ENCODE measurements at regions not wholly inside any gene's neighbourhood (a gene's known extent, or its start where the extent isn't known, plus 50 kb on each side); places are given as distances from the start of the nearest gene placed in this dataset.

DNA sequence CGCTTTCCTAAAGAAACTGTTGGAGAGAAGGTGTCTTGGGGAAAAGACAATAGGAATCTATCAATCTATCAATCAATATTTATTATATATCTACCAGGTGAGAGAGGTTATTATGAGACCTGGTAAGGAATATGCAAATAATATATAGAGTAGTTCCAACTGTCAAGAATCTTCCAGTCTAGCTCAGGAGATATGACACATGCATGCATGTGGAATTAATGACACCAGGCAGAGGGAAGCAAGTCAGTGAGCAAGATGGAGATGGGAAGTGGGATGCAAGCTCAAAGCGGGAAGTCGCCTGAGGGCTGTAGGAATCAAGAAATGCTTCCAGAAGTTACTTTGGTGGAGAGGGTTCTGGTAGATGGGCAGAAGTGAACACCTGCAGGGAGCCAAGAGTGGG lies 187.4 kb upstream of the NRP1 start:
- peaks cover 0 to 2% (median 0%) of the 10 kb centered on the region in 3 donors for H3K9me3 Mint-ChIP-seq
- no peaks in the 10 kb centered on the region for H3K36me3 Mint-ChIP-seq
- H3K27me3 Mint-ChIP-seq = peaks cover 3% of the 10 kb centered on the region
- H3K4me3 Mint-ChIP-seq = peak overlapping the region in 1 of 4 donors; percentile 1
- peaks cover 0 to 2% (median 0%) of the 10 kb centered on the region in 3 donors for H3K4me1 Mint-ChIP-seq
- H3K27ac Mint-ChIP-seq = no peak overlapping the region

DNA sequence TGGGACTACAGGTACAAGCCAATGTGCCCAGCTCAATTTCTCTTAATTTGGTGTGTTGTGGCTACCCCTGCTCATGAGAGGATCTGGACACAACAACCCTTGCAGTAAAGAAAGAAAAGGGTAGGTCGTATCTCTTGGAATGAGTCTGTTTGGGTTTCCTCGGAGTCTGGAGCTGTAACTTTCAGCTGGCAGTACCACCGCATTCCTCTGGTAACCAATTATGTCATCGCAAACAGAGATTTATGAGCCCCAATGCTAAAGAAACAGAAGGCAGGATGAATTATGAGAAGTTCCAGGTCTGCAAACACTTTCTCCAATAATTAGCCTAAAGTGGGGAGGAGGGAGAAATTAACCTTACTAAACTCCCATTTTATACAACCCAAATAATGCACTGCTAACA lies 186.6 kb upstream of the NRP1 start:
- peaks cover 3% of the 10 kb centered on the region for H3K27me3 Mint-ChIP-seq
- H3K4me3 Mint-ChIP-seq = no peak overlapping the region
- H3K4me1 Mint-ChIP-seq = peaks cover 0 to 2% (median 0%) of the 10 kb centered on the region in 3 donors
- H3K36me3 Mint-ChIP-seq = no peaks in the 10 kb centered on the region
- H3K27ac Mint-ChIP-seq = no peak overlapping the region
- H3K9me3 Mint-ChIP-seq = peaks cover 0 to 4% (median 0%) of the 10 kb centered on the region in 3 donors

DNA sequence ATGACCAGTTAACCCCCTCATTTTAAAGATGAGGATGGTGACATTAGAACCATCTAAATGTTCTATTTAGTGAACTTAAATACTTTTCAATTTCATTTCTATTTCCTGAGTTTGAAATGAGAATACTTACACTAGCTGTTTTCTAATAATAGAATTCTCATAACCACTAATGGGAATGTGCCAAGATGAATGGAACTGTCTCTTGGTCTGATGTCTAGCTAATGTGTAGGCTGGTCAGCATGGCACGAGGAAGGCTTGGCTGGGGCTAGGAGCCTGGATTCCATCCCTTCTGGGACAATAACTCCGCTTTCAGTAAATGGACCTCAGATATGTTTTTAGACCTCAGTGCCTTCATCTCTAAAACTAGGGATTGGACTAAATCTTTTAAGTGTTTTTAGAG lies 185.8 kb upstream of the NRP1 start:
- peaks cover 3% of the 10 kb centered on the region for H3K27me3 Mint-ChIP-seq
- no peak overlapping the region for H3K4me3 Mint-ChIP-seq
- peaks cover 0 to 2% (median 0%) of the 10 kb centered on the region in 3 donors for H3K4me1 Mint-ChIP-seq
- H3K36me3 Mint-ChIP-seq = no peaks in the 10 kb centered on the region
- H3K9me3 Mint-ChIP-seq = peaks cover 0 to 4% (median 0%) of the 10 kb centered on the region in 3 donors
- H3K27ac Mint-ChIP-seq = no peak overlapping the region

DNA sequence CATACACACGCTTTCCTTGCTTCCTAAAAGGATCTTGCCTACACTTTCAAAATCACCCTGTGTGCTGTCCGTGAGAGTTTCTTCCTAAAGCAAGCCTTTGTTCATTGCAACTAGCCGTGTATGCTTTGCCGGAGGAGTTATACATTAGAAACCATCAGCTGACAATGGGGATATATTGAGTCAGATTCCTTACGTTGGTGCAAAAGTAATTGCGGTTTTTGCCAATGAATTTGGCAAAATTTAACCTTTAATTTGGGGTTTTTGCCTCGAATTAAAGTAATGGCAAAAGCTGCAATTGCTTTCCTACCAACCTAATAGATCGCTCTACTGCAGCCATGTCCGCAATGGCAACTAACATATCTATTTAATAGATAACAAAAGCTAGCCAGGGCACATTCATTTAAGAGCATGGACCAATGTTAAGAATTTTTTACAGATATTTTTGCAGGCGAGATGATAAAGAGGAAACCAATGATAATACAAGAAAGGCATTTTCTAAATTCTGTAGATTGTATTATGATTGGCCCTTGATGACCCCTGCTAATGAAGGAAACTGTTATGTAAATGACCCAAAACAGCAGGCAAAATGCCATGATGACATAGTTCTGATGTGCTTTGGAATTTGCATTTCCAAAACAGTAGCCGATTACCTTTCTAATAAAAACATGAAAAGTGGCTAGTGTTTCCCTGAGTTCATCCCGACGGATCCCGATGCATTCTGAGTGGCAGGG lies 184.8 kb upstream of the NRP1 start:
- no peak overlapping the region for H3K27ac Mint-ChIP-seq
- H3K9me3 Mint-ChIP-seq = peaks cover 0 to 4% (median 0%) of the 10 kb centered on the region in 3 donors
- H3K36me3 Mint-ChIP-seq = no peaks in the 10 kb centered on the region
- H3K27me3 Mint-ChIP-seq = peaks cover 3% of the 10 kb centered on the region
- H3K4me1 Mint-ChIP-seq = peaks cover 0 to 2% (median 0%) of the 10 kb centered on the region in 3 donors
- H3K4me3 Mint-ChIP-seq = no peak overlapping the region

DNA sequence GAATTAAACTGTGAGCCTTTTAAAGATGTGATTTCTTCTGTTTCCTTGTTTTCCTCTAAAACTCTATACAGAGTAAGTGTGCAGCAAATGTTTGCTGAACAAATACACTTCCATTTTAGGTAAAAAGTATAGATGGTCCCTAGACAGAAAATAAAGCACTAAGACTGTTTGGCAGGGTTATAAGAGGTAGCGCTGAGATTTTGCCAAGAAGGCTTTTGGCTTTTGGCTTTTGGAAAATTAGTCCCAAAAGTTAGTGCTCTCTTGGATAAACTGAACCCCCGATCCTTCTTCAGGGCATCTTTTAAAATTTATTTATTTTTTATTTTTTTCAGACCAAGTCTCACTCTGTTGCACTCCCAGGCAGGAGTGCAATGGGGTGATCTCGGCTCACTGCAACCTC lies 175.7 kb upstream of the NRP1 start:
- no peak overlapping the region for H3K4me3 Mint-ChIP-seq
- H3K9me3 Mint-ChIP-seq = peaks cover 0 to 2% (median 0%) of the 10 kb centered on the region in 3 donors
- no peaks in the 10 kb centered on the region for H3K36me3 Mint-ChIP-seq
- no peak overlapping the region for H3K27ac Mint-ChIP-seq
- no peaks in the 10 kb centered on the region for H3K4me1 Mint-ChIP-seq
- H3K27me3 Mint-ChIP-seq = no peaks in the 10 kb centered on the region

DNA sequence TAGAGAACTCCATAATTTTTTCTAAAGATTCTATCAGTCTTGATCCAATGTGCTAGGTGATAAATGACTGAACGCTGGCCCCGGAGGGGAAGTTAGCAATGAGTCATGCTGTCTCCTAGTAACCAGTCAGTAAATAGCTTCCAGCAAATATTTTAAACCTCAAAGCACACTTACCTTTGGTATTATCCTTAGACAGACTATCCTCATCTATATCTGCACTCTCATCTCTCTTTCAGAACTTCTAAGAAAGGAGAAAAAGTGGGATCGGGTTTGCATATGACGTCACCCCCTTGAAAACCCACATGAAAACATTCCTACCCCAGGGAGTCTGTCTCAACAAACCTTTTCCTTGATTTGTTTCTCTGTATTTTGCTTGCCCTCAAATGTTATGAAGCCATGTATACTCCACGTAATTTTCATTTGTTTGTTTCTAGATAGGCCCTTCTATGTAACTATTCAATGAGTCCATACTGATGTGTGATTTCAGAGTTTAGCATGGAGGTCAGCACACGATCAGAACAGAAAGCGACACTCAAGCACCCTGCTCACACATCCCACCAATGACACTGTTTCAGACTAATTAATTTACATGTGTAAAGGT lies 174.9 kb upstream of the NRP1 start:
- Mint-ChIP-seq H3K4me3 (no peak overlapping the region), H3K9me3 (peaks cover 0 to 2% (median 0%) of the 10 kb centered on the region in 3 donors), H3K36me3 (no peaks in the 10 kb centered on the region), H3K4me1 (no peaks in the 10 kb centered on the region), H3K27me3 (no peaks in the 10 kb centered on the region), H3K27ac (no peak overlapping the region)

DNA sequence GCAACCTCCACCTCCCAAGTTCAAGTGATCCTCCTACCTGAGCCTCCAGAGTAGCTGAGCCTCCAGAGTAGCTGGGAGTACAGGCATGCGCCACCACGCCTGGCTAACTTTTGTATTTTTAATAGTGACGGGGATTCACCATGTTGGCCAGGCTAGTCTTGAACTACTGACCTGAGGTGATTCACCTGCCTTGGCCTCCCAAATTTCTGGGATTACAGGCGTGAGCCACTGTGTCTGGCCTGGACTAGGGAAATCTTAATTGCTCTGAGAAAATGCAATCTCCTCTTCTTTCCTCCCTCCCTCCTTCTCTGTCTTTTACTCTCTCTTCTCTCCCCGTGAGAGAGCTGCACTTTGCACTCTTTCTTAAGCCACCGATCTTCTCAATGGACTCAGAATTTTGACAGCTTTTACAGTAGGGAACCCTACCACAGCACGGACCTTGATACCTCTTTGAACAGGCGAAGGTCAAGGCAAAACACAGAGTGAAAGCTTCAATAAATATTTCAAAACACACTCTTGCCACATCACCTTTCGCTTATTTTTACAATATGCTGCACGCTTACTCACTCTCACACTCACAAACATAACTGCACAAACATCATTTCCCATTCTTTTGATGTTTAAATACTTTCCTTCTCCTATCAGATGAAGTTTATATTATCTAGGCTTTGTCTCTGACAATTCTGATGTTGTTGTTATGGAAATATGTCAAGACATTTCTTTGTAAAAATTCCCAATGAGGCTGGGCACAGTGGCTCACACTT lies 173.4 kb upstream of the NRP1 start:
- Mint-ChIP-seq H3K4me3 (no peak overlapping the region), H3K9me3 (peaks cover 0 to 4% (median 2%) of the 10 kb centered on the region in 3 donors), H3K36me3 (no peaks in the 10 kb centered on the region), H3K4me1 (no peaks in the 10 kb centered on the region), H3K27ac (peak overlapping the region in 1 of 3 donors; percentile 84), H3K27me3 (no peaks in the 10 kb centered on the region)

DNA sequence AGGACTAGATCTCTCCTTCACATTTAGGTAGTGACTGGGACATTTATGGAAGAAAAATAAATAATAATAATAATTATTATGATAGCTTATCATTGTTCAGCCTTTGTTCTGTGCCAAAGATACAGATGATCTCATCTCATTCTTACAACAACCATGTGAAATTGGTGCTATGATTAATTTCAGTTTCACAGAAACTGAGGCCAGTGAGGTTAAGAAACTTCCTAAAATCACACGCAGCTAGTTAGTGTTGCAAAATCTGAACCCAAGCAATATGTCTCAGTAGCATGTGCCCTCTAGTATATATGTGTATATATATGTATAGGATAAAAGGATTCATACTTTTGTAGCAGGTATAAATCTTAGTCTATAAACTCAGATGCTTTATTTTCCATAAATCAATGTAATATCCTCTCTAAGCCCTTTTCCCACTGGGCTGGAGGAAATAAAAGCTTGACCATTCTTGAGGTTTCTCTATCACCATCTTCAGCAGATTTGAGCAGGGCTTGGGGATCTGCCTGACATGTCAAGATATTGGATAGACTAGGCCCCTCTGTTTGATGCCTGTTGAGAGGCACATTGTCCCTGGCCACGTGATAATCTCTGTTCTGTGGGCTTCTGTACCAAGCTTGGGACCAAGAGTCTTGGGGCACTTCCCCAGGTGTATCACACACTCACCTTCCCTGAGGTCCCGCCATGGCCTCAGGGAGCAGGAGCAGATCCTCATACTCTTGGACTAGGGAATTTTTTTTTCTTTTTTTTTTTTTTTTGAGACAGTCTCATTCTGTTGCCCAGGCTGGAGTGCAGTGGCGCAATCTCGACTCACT lies 172.6 kb upstream of the NRP1 start:
- no peaks in the 10 kb centered on the region for H3K36me3 Mint-ChIP-seq
- no peaks in the 10 kb centered on the region for H3K4me1 Mint-ChIP-seq
- H3K9me3 Mint-ChIP-seq = peaks cover 2 to 5% (median 4%) of the 10 kb centered on the region in 3 donors
- H3K27me3 Mint-ChIP-seq = no peaks in the 10 kb centered on the region
- H3K4me3 Mint-ChIP-seq = no peak overlapping the region
- H3K27ac Mint-ChIP-seq = peak overlapping the region in 1 of 3 donors; percentile 84

DNA sequence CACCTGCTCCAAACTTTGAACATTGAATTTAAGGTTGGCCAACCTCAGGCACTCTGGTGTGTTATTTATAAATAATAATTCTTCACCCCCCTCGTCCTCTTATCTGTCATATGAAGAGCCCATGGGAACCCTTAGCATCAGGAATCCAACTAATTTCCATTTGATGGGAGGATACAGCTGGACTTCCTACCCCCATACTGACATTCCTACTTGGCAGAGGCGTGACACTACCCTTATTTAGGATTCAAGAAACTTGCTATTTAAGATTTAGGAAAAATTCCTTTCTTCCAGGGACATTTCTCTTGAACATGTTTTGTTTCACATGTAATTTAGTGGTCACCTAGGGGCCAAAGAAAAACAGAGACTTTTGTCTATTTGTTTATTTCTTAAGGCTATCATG lies 171.9 kb upstream of the NRP1 start:
- Mint-ChIP-seq H3K9me3 (peaks cover 2 to 7% (median 4%) of the 10 kb centered on the region in 3 donors), H3K4me1 (no peaks in the 10 kb centered on the region), H3K27me3 (no peaks in the 10 kb centered on the region), H3K36me3 (no peaks in the 10 kb centered on the region), H3K4me3 (no peak overlapping the region), H3K27ac (no peak overlapping the region)

DNA sequence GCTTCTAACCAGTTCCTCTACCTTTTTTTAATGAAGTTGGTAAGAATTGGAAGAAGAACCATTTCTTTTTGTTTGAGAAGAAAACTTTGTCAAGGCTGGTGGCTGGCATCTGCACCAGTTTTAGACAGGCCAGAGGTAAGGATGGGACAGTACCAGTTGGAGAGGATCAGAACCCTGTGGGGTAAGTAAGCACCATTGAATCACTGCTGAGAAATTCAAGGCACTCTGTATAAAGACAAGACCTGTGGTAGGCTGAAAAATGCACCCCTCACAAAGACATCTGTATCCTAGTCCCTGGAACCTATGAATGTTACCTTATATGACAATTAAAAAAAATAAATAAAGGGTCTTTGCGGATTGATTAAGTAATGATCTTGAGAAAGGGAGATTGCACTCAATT lies 166.7 kb upstream of the NRP1 start:
- H3K27me3 Mint-ChIP-seq = peaks cover under 1% of the 10 kb centered on the region
- no peak overlapping the region for H3K27ac Mint-ChIP-seq
- no peaks in the 10 kb centered on the region for H3K36me3 Mint-ChIP-seq
- no peaks in the 10 kb centered on the region for H3K4me1 Mint-ChIP-seq
- H3K4me3 Mint-ChIP-seq = no peak overlapping the region
- H3K9me3 Mint-ChIP-seq = peaks cover 2 to 7% (median 2%) of the 10 kb centered on the region in 3 donors

DNA sequence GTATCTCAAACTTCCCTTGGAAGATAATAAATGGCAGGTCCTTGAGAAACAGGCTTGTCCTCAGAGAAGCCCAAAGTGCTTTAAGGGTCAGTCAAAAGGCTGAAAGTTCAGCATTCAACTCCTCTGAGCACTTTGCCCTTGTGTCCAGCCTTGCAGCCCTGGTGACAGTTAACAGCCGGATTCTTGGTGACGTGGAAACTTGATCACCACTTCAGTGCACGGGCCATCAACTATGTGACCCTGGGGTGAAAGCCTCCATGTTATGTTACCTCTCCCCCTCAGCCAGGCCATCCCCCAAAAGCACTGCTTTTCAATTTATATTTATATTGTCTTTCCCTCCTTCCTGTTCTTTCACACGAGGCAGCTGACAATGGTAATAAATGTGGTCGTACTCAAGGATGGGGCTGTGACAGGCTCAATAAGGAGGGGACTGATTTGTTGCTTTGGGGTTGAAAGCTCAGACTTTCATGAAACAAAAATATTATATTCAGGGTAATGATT lies 164.0 kb upstream of the NRP1 start:
- Mint-ChIP-seq H3K36me3 (no peaks in the 10 kb centered on the region), H3K9me3 (peaks cover 0 to 7% (median 0%) of the 10 kb centered on the region in 3 donors), H3K4me3 (no peak overlapping the region), H3K4me1 (no peaks in the 10 kb centered on the region), H3K27me3 (peaks cover 2% of the 10 kb centered on the region), H3K27ac (no peak overlapping the region)

DNA sequence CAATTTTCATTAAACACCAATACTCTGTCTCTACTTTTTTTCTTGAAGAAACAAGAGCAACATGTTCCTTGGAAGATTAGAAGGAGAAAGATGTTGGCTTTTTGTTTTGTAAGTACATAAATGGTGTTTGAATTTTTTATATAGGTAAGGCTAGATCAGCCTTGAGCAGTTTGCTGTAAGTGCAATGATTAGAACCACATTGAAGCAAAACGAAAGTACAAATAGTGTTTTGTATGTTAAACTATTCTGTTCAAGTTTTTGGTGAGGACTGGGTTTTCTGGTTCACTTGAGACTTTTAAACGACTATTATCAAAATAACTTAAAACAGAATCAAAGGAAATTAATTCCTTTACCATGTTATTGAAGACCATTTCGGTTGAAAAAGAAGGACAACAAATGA lies 162.9 kb upstream of the NRP1 start:
- Mint-ChIP-seq H3K27me3 (peaks cover 2% of the 10 kb centered on the region), H3K4me3 (no peak overlapping the region), H3K36me3 (no peaks in the 10 kb centered on the region), H3K27ac (no peak overlapping the region), H3K4me1 (no peaks in the 10 kb centered on the region), H3K9me3 (peaks cover 0 to 4% (median 0%) of the 10 kb centered on the region in 3 donors)

DNA sequence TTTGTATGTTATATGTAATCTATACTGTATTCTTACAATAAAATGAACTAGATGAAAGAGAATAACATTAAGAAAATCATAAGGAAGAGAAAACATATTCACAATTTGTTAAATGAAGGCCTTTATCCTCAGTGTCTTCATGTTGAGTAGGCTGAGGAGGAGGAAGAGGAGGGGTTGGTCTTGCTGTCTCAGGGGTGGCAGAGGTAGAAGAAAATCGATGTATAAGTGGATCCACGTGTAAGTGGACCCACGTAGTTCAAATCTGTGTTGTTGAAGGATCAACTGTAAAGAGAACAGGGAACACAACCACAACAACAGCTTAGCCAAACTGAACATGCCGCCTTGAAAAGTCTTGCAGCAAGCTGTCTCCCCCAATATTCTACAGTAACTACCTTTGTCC lies 161.6 kb upstream of the NRP1 start:
- Mint-ChIP-seq H3K36me3 (no peaks in the 10 kb centered on the region), H3K4me3 (no peak overlapping the region), H3K9me3 (no peaks in the 10 kb centered on the region), H3K4me1 (no peaks in the 10 kb centered on the region), H3K27ac (no peak overlapping the region), H3K27me3 (peaks cover 2% of the 10 kb centered on the region)

DNA sequence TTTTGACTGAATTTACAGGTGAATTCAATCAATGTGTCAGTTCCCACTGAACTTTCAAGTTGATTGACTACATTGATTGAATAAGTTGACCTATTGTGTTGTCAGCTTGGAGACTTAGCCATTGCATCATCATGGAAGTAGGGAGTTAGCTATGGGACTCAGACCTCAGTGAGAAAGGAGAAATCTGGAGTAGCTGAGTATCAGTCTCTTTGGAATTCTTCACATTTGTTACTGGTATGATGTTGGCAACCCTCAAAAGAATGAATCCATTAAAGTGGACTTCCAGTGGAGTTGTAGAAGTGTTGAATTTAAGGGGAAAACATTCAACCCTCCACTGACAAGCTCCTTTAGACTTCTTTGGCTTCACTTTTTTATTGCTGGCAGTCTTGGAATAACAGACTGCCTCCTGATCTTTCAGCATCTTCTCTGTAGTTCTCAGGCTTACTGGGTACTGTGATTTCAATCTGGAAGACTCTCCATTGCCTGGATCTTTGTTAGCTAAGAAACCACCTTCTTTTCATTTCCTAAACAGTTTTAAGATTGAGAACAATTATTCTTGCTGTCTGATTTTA lies 160.3 kb upstream of the NRP1 start:
- no peak overlapping the region for H3K4me3 Mint-ChIP-seq
- H3K36me3 Mint-ChIP-seq = no peaks in the 10 kb centered on the region
- no peaks in the 10 kb centered on the region for H3K9me3 Mint-ChIP-seq
- H3K27ac Mint-ChIP-seq = no peak overlapping the region
- H3K4me1 Mint-ChIP-seq = no peaks in the 10 kb centered on the region
- H3K27me3 Mint-ChIP-seq = peaks cover 2% of the 10 kb centered on the region
